Panc1 (cell line): ENCODE measurements at regions not wholly inside any gene's neighbourhood (a gene's known extent, or its start where the extent isn't known, plus 50 kb on each side); places are given as distances from the start of the nearest gene placed in this dataset.

ENCODE experiments used
- ATAC-seq: fragments of 200-7000 bp; cut with Tn5 transposase; 2 replicates; pipeline ENCODE4 v1.9.1; 2020; ENCODE audit warnings: mild to moderate bottlenecking, moderate library complexity
- BruUV-seq: library from RNA; stranded (reverse); fragments of 400-500 nt; replicated peaks from 2 replicates; lab custom pipeline; 2021; lab: Mats Ljungman, UMichigan
- CTCF ChIA-PET: fragments of 300-600 bp; sonication (Branson Sonifier 250); formaldehyde crosslinking; loops from one replicate; lab custom pipeline; 2022; ENCODE audit warnings: antibody characterized with exemption; lab: Charles Lee
- POLR2A ChIA-PET: fragments of 300-600 bp; sonication (Branson Sonifier 250); formaldehyde crosslinking; loops from one replicate; lab custom pipeline; 2022; ENCODE audit warnings: antibody characterized with exemption; lab: Charles Lee
- DNase-seq: peaks from one replicate; pipeline ENCODE4 v3.0.0-alpha.2; 2010; ENCODE audit warnings: low read depth, low spot score
- H3K27ac ChIP-seq: 2 replicates; pipeline ENCODE4 v1.5.1; 2011; ENCODE audit warnings: mild to moderate bottlenecking, low read length, inconsistent platforms
- H3K27me3 ChIP-seq: fragments of 200-500 bp; sonication (Bioruptor generic); 2 replicates; pipeline ENCODE4 v1.6.0; 2014; ENCODE audit warnings: low read length, inconsistent platforms; ENCODE audit not compliant: control insufficient read depth, insufficient read depth
- H3K36me3 ChIP-seq: fragments of 200-500 bp; sonication (Bioruptor generic); 2 replicates; pipeline ENCODE4 v1.5.1; 2014; ENCODE audit warnings: inconsistent platforms, mild to moderate bottlenecking, low read length, moderate library complexity; ENCODE audit not compliant: control insufficient read depth, insufficient read depth
- H3K4me1 ChIP-seq: 2 replicates; pipeline ENCODE4 v1.5.1; 2011; ENCODE audit warnings: inconsistent platforms, mild to moderate bottlenecking, low read length, moderate library complexity; ENCODE audit not compliant: control insufficient read depth, insufficient read depth
- H3K4me3 ChIP-seq, 2 experiments: 2 replicates each; pipeline ENCODE4 v1.5.1; 2011 to 2012; ENCODE audit warnings: low read depth in 2 of 2, low read length in 2 of 2, mild to moderate bottlenecking in 2 of 2, inconsistent platforms in 1 of 2, moderate library complexity in 1 of 2
- H3K9me3 ChIP-seq: fragments of 200-500 bp; sonication (Bioruptor generic); 2 replicates; pipeline ENCODE4 v1.5.1; 2014; ENCODE audit warnings: low read depth, mild to moderate bottlenecking, inconsistent platforms, low read length, moderate library complexity; ENCODE audit not compliant: control insufficient read depth, insufficient read depth
- CTCF ChIP-seq: fragments of 450-650 bp; IDR thresholded peaks from 2 replicates; pipeline ENCODE4 v1.5.1; 2017; ENCODE audit warnings: mild to moderate bottlenecking
- POLR2AphosphoS5 ChIP-seq: IDR thresholded peaks from 2 replicates; pipeline ENCODE4 v1.6.1; 2012; ENCODE audit warnings: mild to moderate bottlenecking, low read depth, low read length, moderate library complexity
- REST ChIP-seq, 2 experiments: IDR thresholded peaks; 2 replicates each; pipeline ENCODE4 v1.6.1; 2011 to 2012; ENCODE audit warnings: low read depth in 2 of 2, control low read depth in 1 of 2, low read length in 1 of 2, mild to moderate bottlenecking in 1 of 2, moderate library complexity in 1 of 2; ENCODE audit not compliant: insufficient read depth in 1 of 2
- SIN3A ChIP-seq: IDR thresholded peaks from 2 replicates; pipeline ENCODE4 v1.6.1; 2012; ENCODE audit warnings: low read depth, mild to moderate bottlenecking, low read length, moderate library complexity, borderline replicate concordance; ENCODE audit not compliant: insufficient read depth
- TCF7L2 ChIP-seq: IDR thresholded peaks from 2 replicates; pipeline ENCODE4 v1.6.1; 2011; ENCODE audit warnings: mild to moderate bottlenecking, low read depth, low read length, inconsistent platforms
- in situ Hi-C: cut with HindIII; loops from 2 replicates; pipeline ENCODE4 v1.10.0; 2016; ENCODE audit warnings: low sequenced_read_pairs, low pct_unique_long_range_greater_than_20kb
- intact Hi-C: fragments of 100-400 bp; cut with micrococcal nuclease; formaldehyde crosslinking; loops from one replicate; pipeline ENCODE4 v1.10.0; 2022; ENCODE audit not compliant: unreplicated experiment

DNA sequence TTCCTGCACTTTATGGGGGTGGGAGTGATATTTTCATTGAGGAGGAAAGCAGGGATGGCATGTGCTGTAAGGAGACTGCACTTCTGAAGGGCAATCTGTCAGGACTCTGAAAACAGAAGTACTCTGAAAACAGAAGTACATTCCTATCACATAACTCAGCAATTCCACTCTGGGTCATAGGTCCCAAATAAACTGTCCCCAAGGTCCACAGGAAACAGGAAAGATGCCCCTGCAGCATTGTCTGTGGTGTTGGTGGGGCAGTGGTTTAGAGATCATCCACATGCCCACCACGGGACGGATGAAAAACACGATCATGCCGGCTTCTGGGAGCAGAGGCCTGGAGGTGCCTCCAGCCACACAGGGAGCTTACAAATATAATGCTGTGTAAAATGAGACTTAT lies 150.3 kb downstream of the OTOR start:
- ChIA-PET CTCF (no interaction called here), POLR2A (no interaction called here)
- Histone ChIP-seq H3K4me3 (no peak overlapping the region), H3K4me1 (no peaks in the 10 kb centered on the region), H3K36me3 (no peaks in the 10 kb centered on the region), H3K9me3 (no peaks in the 10 kb centered on the region), H3K27me3 (no peaks in the 10 kb centered on the region), H3K27ac (no peak overlapping the region)
- BruUV-seq, result no TSS peak
- in situ Hi-C loops, result no loop called here
- no peak for TF ChIP-seq CTCF
- no peak for TF ChIP-seq POLR2AphosphoS5
- no peak for TF ChIP-seq SIN3A
- TF ChIP-seq REST (IDR thresholded peaks at IDR 0.05; ENCODE audit: insufficient read depth in 1 of 2, low read depth in 2 of 2, low read length in 1 of 2), result no peak
- ATAC-seq (no peak), DNase-seq (no peak)
- intact Hi-C loops, result no loop called here

DNA sequence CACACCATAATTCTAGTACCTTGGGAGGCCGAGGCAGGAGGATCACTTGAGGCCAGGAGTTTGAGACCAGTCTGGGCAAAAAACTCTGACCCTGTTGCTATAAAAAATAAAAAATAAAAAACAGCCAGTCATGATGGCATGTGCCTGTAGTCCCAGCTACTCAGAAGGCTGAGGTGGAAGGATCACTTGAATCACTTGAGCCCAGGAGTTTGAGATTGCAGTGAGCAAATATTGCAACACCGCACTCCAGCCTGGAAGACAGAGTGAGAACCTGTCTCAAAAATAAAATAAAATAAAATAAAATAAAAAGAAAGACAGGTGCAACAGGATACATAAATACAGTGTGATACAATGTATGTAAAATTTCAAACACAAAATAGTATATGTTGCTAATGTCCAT lies 154.5 kb downstream of the OTOR start:
- H3K4me3 ChIP-seq, result no peak overlapping the region
- no peak for TF ChIP-seq CTCF
- TF ChIP-seq SIN3A, result no peak
- TF ChIP-seq TCF7L2, result no peak
- TF ChIP-seq REST (IDR thresholded peaks at IDR 0.05; ENCODE audit: insufficient read depth in 1 of 2, low read depth in 2 of 2, low read length in 1 of 2), result no peak
- no peak for TF ChIP-seq POLR2AphosphoS5
- intact Hi-C loops (no loop called here), in situ Hi-C loops (no loop called here)
- ATAC-seq (no peak), DNase-seq (no peak)
- POLR2A ChIA-PET, result no interaction called here
- no peaks in the 10 kb centered on the region for H3K27me3 ChIP-seq
- CTCF ChIA-PET, result no interaction called here
- no peaks in the 10 kb centered on the region for H3K36me3 ChIP-seq
- no peaks in the 10 kb centered on the region for H3K4me1 ChIP-seq
- H3K9me3 ChIP-seq, result no peaks in the 10 kb centered on the region
- no TSS peak for BruUV-seq
- H3K27ac ChIP-seq, result no peak overlapping the region
